ENCODE measurements at regions not wholly inside any gene's neighbourhood (a gene's known extent, or its start where the extent isn't known, plus 50 kb on each side); places are given as distances from the start of the nearest gene placed in this dataset.

- no peak for DNase-seq (ENCODE audit: low read depth)
These were observed 273.8 kb downstream of the AJAP1 start for GRCh38 chr1:4928186-4928585.

DNA sequence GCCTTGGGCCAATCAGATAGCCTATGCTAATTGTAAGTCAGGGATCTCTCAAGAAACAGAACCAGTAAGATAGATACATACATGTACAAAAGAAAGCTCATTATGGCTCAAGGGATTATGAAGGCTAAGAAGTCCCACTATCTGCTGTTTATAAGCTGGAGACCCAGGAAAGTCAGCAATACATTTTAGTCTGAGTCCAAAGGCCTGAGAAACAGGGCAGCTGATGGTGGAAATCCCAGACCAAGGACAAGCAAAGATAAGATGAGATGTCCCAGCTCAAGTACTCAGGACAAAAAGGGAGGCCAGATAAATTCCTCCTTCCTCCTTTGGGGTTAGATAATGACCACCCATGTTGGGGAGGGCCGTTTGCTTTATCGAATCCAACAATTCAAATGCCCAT is 269.9 kb downstream of the AJAP1 start:
- no peak for DNase-seq (ENCODE audit: low read depth)

DNA sequence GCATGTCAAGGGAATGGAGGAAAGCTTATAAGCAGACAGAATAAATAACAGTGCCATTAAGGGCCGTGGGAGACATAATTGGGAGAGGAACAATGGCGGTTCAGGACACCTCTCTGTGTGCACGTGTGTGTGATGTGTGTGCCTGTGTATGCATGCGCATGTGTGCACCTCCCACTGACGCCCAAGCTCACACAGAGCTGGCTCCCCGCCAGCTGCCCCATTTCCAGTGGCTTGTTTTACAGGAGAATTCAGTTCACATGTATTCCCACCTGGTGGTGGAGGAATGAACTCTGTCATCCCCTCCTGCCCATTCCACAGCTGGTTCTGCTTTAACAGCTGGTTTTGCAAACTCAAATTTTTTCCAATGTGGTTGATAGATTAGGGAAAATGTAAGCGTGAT is 262.2 kb downstream of the AJAP1 start:
- DNase-seq (ENCODE audit: low read depth): no peak

GRCh38 chr1:4915154-4915553 is 260.7 kb downstream of the AJAP1 start:
- no peak for DNase-seq (ENCODE audit: low read depth)

- no peak for DNase-seq (ENCODE audit: low read depth)
These were observed 254.1 kb downstream of the AJAP1 start for GRCh38 chr1:4908486-4908885.

GRCh38 chr1:4894566-4894965 is 240.2 kb downstream of the AJAP1 start:
- DNase-seq (ENCODE audit: low read depth): no peak

GRCh38 chr1:4880626-4881025 is 226.2 kb downstream of the AJAP1 start:
- no peak for DNase-seq (ENCODE audit: low read depth)

- no peak for DNase-seq (ENCODE audit: low read depth)
These were observed 223.0 kb downstream of the AJAP1 start for GRCh38 chr1:4877426-4877825.

DNA sequence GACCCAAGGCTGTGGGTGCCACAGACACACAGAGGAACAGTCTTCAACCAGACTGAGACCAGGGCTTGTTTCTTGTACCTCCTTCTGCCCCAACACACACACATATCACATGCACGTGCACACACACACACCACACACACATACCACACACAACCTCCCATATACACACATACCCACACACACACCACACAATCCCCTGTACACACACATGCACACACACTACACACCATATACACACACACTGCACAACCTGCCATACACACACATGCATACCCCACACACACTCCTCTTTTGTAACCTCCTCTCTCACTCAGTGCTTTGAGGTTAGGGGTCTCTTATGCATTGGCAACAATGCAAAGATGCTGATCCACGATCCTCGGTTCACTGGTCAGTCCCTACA is 217.0 kb downstream of the AJAP1 start:
- no peak for DNase-seq (ENCODE audit: low read depth)

DNA sequence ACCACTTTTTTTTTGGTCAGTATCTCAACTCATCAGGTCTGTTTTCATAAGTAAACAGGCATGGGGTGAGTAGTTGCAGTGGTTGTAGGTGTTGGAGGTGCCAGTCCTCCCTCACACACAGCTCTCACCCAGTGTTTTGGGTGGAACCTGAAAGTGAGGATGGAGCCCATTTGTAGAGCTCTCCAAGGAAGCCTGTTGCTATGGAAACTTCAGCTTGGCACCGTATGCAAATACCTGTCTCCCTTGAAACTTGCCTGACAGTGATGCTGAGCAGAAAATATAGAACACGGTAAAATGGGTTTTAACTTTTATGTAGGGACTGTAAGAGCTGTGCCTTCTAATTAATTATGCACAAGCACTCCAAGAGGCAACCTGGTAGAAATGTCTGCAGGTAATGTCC is 214.1 kb downstream of the AJAP1 start:
- DNase-seq (ENCODE audit: low read depth): no peak

- DNase-seq (ENCODE audit: low read depth): no peak
These were observed 202.0 kb downstream of the AJAP1 start for GRCh38 chr1:4856396-4856795.

GRCh38 chr1:4854367-4854766 is 200.0 kb downstream of the AJAP1 start:
- no peak for DNase-seq (ENCODE audit: low read depth)

DNA sequence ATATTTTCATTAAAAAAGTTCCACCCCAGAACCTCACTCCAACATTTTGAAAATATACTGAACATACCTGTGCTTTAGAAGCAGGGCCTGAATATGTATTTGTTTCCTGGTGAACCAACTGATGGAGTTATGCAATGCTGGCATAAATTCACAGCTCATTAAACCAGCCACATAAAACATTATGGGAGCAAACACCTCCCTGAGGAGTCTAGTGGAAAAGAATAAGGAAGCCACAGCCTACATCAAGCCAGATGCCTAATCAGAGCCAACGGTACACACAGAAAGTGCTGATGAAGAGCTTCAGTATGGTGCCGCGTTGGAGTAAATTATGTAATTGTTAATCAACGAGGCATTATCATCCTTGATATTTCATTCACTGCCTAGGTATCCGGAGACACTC is 199.5 kb downstream of the AJAP1 start:
- no peak for DNase-seq (ENCODE audit: low read depth)

DNA sequence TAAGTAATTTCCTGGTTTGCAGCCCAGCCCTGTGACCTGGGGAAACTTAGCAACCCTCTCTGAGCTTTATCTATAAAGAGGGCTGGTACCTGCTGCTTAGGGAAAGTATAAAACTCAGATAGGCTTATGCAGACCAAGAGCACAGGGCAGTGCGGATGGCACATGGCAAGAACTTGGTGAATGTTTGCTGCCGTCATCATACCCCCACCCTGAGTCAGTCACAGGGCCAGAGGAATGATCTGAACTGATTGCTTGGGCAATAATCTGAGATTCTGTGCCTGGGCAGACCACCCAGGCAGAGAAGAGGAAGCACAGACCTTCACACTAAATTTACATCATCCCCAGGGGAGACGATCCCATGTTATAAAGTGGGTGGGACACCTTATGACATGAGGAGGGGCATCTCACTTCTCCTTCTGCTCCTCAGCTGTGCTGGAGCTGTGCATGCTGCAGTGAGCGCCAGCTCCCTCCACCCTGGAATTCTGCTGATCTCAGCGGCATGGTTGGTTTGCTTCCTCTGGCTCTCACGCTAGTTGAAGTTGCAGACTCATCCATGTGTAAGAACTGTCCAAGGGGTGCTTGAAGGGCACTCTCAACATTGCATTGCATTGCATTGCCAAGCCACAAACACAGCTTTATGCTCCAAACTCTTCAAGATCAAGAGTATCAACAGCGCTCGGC is 197.1 kb downstream of the AJAP1 start:
- DNase-seq (ENCODE audit: low read depth): no peak

DNA sequence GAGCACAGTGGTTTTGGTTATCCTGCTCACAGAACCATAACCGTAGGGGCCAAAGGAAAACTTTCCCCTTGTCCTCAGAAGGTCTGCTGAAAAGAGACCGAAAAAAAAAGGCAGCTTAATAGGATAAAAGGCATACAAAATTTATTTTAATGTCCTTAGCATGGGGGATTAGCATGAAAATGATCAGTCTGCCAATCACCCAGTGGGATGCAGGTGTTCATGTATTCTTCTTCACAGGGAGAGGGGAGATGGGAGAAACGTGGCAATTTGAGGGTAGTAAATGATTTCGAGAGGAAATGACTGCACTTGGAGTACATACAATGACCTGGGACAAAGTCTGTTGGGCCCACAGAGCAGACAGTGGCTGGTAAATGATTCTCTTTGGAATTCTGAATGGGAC is 194.0 kb downstream of the AJAP1 start:
- DNase-seq (ENCODE audit: low read depth): no peak

DNA sequence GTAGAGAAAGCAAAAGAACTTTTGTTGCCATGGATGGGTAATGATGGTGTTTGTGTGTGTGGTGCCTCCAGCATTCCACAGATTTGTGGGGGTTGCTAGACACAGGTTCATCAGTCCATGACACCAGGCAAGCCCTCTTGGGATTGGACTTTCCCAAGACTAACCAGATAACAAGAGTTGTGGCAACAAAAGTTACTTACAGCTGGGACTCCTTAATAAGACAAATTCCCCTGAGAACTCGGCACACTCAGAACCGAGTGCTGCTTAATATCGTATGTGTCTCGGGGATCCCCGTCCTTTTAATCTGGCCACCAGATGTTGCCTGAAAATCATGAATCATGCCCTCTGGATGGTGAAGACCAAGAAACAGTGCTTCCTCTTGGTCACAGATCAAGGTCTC is 193.3 kb downstream of the AJAP1 start:
- DNase-seq (ENCODE audit: low read depth): no peak
